Stimulated activated CD4-positive, alpha-beta T cell treated with anti-CD3 and anti-CD28 coated beads, Interleukin-12 subunit alpha, Interleukin-12 subunit beta, amount 100 ng/mL, for 24 hours (primary cell): ENCODE measurements at regions not wholly inside any gene's neighbourhood (a gene's known extent, or its start where the extent isn't known, plus 50 kb on each side); places are given as distances from the start of the nearest gene placed in this dataset.
"Not testable (repeated sequence)": the region's sequence is repeated elsewhere in the genome, so short reads cannot be mapped to it uniquely, and the experiment has no call there.

Experiments
- DNase-seq, 2 experiments: peaks; one replicate each; pipeline ENCODE4 v3.0.0-alpha.2; 2020; ENCODE audit warnings: low read depth in 2 of 2

DNA sequence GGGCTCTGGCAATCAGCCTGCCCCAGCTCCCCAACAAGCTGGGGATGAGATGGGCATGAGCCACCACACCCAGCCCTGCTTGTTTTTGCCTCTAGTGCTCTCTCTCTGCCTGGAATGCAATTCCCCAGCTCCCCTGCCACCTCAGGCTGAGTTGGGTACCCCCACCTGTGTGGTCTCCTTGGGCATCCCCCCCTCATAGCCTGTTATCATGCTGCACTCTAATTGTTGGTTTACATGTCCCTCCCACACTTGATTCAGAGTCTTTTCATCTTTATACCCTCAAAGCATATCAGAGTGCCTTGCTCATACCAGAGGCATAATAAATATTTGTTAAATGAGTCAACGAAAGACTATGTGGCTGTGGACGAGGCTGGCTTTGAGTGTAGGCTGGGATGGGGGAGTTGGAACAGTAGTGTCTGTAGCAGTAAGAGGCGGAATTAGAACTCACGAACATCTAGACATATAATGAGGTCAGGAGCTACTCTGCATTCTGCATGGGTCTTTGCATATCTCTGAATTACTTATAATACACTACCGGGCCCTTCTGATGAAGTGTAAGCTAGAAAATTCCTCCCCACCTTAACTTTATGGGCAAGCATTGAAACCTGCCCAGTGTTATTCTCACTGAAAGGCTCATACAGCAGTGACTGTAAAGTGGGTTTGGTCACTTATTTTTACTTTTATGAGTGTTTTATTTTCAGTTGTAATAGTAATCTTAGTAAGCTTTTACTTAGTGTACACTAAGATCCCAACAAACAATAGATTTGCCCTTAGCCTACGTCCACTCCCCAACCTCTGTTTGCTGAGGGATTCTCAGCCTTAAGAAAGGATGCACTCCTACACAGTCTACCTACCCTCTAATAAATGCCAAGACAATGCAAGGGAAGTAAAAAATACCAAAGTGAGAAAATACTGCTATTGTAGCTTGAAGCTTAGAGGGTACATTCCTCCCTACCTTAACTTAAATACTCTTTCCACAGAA, 58.7 kb downstream of the EDN1 start:
- no peak for DNase-seq

DNA sequence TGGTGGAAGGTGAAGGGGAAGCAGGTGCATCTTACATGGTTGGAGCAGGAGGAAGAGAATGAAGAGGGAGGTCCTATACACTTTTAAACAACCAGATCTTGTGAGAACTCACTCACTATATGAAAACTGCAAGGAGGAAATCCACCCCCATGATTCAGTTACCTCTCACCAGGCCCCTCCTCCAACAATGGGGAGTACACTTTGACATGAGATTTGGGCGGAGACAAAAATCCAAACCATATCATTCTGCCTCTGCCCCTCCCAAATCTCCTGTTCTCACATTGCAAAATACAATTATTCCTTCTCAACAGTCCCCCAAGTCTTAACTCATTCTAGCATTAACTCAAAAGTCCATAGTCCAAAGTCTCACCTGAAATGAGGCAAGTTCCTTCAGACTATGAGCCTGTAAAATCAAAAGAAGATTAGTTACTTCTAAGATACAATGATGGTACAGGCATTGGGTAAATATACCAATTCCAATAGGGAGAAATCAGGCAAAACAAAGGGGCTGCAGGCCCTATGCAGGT, 60.5 kb downstream of the EDN1 start:
- DNase-seq = no peak

DNA sequence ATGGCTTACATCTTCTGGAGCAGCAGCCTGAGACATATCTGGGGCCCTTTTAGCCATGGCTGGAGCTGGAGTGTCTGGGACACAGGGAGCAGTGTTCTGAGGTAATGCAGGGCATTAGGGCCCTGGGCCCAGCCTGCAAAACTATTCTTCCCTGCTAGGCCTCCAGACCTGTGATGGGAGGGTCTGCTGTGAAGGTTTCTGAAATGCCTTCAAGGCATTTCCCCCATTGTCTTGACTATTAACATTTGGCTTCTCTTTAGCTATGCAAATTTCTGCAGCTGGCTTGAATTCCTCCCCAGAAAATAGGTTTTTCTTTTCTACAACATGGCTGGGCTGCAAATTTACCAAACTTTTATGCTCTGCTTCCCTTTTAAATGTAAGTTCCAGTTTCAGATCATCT, 61.5 kb downstream of the EDN1 start:
- DNase-seq = no peak

DNA sequence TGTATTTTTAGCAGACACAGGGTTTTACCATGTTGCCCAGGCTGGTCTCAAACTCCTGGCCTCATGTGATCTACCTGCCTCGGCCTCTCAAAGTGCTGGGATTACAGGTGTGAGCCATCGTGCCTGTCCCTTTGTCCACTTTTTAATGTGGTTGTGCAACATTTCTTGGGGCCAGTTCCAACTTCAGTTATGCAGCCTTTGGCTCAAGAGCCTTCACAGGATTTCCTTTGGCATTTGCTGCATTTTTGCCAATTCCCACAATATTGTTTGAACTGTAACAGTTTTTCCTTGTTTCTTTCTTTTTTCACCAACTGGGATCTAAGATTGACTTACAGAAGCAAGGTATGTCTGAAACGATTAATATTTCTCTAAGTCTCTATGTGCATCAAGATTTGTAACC, 63.6 kb downstream of the EDN1 start:
- DNase-seq = no peak

- no peak for DNase-seq
Observed at GRCh38 chr6:12354499-12354898, 64.3 kb downstream of the EDN1 start.

DNA sequence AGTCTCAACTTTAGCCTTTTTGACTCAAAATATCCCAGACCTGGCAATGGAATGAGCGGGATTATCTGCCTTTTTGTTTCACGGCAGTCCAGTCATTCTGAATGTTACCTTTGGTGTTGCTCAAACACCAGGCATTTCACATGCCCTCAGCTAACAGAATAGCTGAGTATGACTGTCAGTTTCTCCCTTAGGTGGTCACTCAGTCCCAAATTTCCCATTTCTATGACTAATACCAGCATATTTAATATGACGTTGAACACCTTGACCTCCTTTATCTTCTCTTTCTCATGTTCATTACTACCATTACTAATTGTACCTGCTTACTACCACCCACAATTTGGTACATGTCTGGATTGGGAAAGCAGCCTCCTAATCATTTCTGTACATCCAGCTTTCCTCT, 65.2 kb downstream of the EDN1 start:
- no peak for DNase-seq

DNA sequence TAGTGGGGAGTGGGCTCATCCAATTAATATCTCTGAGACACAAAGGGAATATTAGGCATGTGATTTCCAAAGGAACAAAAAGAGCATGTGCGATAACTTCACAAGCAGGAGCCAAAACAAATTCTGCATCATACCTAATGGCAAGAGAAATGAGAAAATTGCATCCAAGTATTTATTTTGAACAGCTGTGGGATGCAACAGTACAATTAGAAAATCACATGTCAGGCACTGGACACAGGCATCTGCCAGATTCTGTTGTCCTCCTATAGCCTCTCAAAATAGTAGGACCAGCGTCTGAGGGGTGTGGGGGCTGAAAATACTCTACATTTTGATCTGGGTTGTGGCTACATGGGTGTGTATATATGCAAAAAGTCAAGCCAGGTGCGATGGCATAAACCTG, 66.3 kb downstream of the EDN1 start:
- no peak for DNase-seq

GRCh38 chr6:12356983-12357972, 67.1 kb downstream of the EDN1 start:
- DNase-seq = no peak

GRCh38 chr6:12359036-12359435, 68.9 kb downstream of the EDN1 start:
- DNase-seq = no peak

DNA sequence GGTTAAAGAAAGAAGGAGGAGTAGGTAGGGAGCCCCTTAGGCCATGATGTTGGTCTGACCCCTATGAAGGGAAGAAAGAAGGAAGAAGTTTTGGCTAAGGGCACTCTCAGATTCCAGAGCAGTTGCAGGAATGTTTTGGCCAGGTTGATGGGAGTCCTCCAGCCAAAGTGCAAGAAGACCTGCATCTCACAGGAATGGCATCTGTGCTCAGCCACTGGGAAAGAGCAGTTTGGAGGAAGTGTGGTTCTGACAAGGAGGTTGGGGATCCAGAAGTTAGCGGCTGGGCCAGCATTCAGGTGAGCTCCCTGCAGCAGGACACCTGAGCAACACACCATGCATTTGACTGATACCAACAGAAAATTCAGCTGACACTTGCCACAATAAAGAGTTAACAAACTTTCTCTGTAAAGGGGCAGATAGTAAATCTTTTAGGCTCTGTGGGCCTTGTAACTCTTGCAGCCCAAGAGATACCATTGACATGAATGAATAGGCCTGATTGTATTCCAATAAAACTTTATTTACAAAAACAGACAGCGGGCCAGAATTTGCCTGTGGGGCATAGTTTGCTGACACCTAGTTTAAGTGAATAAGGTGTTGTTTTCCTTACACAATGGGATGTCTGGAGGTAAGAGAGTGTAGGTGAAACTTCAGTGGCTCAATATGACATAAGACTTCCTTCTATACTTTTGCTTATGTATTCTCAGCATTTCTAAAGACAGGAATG, 71.0 kb downstream of the EDN1 start:
- no peak for DNase-seq

DNA sequence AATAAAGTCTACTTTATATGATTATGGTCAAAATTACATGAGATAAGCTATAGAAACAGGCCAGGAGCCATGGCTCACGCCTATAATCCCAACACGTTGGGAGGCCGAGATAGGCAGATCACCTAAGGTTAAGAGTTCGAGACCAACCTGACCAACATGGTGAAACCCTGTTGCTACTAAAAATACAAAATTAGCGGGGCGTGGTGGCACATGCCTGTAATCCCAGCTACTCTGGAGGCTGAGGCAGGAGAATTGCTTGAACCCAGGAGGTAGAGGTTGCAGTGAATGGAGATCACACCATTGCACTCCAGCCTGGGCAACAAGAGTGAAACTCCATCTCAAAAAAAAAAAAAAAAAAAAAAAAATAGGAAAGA, 73.1 kb downstream of the EDN1 start:
- not testable (repeated sequence) for DNase-seq

DNA sequence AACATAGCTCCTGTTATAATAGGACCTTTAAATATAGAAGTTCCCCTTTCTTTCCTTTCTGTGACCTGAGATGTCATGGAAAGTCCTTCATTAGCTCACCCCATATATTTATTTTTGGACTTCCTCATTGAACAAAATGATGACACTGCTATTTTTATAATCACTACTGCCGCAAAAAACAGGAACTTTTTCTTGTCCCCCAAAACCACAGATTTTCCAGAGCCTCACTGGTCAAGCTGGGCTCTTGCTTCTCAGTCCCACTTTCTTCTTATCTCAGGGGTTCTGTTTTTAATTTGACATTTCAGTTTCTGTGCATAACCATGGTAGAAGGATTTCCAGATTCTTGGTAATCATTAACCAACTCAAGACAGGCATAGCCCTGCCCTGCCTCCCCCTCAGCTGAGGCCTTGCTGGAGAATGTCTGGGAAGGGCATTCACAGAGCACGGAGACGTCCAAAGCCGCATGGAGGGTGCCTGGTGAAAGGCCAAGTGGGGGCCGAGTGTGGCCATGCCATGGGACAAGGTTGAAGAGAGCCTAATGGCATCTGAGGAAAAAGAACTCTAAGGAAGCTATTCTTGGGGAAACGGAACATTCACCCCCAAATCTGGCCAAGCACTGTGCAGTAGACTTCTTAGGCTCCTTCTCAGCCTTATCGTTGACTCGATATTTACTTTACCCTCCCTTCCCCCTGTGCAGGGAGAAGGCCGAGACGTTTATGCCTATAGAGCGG, 73.7 kb downstream of the EDN1 start:
- DNase-seq = no peak

- no peak for DNase-seq
Observed at GRCh38 chr6:12364621-12365020, 74.5 kb downstream of the EDN1 start.

DNA sequence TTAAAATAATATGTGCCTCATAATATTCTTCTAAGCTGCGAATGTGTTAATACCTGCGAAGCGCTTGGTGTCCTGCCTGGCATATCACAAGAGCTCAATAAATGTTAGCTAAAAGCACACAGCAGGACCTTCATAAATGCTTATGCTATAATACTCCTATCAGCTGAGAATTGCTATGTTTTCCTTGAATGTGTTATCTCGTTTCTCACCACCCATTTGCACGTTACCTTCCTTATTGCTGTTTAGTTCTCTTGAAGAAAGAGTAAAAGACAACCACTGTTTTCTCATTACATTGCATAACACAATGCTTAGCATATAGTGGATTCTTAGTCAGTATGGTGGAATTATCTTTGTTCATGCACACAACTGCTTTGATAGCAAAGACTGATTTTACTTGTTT, 76.6 kb downstream of the EDN1 start:
- DNase-seq = no peak

DNA sequence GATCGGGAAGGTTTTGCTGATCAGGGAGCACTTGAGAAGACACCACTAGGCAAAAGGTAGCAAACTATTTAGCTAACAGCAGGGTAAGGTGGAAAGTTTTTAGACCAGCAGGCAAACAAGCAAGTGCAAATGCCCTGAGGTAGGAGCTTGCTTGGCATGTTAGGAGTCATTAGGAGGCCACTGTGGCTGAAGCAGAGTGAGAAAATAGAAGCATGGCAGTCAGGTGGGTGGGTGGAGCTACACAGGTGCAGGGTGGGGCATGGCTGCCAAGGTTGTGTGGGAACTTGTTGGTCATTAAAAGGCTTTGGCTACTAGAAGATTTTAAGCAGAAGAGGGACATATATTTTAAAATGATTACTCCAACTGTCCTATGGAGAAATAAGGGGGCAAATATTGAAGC, 77.3 kb downstream of the EDN1 start:
- DNase-seq = no peak

GRCh38 chr6:12369355-12369754, 79.2 kb downstream of the EDN1 start:
- DNase-seq = no peak

GRCh38 chr6:12369781-12370262, 79.7 kb downstream of the EDN1 start:
- no peak for DNase-seq

DNA sequence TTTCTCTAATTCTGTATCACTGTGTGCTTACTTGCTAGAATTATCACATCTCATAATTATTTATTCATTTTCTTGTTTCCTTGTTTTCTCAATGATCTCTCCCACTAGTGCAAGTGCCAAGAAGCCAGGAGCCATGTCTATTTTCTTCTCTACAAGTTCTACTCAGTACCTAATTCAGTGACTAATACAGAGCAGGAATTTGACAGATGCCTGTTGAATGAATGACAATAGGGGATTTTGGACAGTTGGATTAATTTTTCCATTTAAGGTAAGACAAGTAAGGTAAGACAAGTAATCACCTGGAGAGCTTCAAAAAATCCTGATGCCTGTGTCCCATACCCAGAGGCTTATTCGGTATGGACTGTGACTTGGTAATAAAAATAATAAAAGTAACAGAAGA, 81.0 kb downstream of the EDN1 start:
- no peak for DNase-seq

- no peak for DNase-seq
Observed at GRCh38 chr6:12371641-12372146, 81.5 kb downstream of the EDN1 start.

GRCh38 chr6:12379181-12379580, 89.0 kb downstream of the EDN1 start:
- no peak for DNase-seq

DNA sequence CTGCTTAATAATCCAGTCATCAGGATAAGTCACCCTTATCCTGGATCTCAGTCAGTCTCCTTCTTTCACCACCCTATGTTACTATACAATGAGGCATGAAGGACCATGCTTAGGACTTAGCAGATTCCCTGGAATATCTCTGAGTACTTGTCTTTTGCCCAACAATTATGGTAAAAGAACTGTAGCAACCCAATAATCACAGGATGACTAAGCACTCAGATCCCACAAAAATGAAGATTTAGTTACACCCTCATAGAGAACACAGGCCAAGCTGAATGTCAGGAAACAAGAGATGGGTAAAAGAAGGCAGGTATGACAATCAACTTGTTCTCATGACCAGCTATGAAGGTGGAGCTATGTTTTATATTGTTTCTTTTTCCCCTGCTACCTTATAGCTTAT, 91.4 kb downstream of the EDN1 start:
- DNase-seq = no peak
